Activated B cell treated with CpG ODN at 0.5 μM for 24 hours (primary cell): ENCODE measurements at regions not wholly inside any gene's neighbourhood (a gene's known extent, or its start where the extent isn't known, plus 50 kb on each side); places are given as distances from the start of the nearest gene placed in this dataset.

Experiments used
- ATAC-seq: fragments of 200-7000 bp; cut with Tn5 transposase; one replicate; pipeline ENCODE4 v1.10.0; 2021; ENCODE audit warnings: low read depth, mild to moderate bottlenecking, moderate library complexity
- CTCF ChIA-PET: fragments of 350-600 bp; sonication (Branson Sonifier 250); formaldehyde crosslinking; loops from one replicate; lab custom pipeline; 2021; ENCODE audit warnings: antibody characterized with exemption; lab: Charles Lee
- POLR2A ChIA-PET: fragments of 350-600 bp; sonication (Branson Sonifier 250); formaldehyde crosslinking; loops from one replicate; lab custom pipeline; 2021; ENCODE audit warnings: antibody characterized with exemption; lab: Charles Lee
- DNase-seq: peaks from one replicate; pipeline ENCODE4 v3.0.0; 2022
- H3K27ac Mint-ChIP-seq: one replicate; pipeline ENCODE4 v1.8.0; 2020; ENCODE audit warnings: mixed read lengths
- H3K27me3 Mint-ChIP-seq: one replicate; pipeline ENCODE4 v1.8.0; 2021; ENCODE audit warnings: mixed read lengths
- H3K36me3 Mint-ChIP-seq: one replicate; pipeline ENCODE4 v1.8.0; 2021; ENCODE audit warnings: low read depth, mixed read lengths
- H3K4me1 Mint-ChIP-seq: one replicate; pipeline ENCODE4 v1.8.0; 2021; ENCODE audit warnings: mixed read lengths
- H3K4me3 Mint-ChIP-seq: one replicate; pipeline ENCODE4 v1.8.0; 2020; ENCODE audit warnings: mild to moderate bottlenecking, mixed read lengths
- H3K9me3 Mint-ChIP-seq: one replicate; pipeline ENCODE4 v1.8.0; 2020; ENCODE audit warnings: mixed read lengths
- intact Hi-C: fragments of 100-400 bp; cut with micrococcal nuclease; formaldehyde crosslinking; loops from one replicate; pipeline ENCODE4 v1.15.1; 2024
- TF ChIP-seq, protein P1 (sequence below): fragments of 200-600 bp; IDR thresholded peaks from one replicate; pipeline ENCODE4 v1.8.0; 2022; ENCODE audit warnings: antibody characterized with exemption, mild to moderate bottlenecking

DNA sequence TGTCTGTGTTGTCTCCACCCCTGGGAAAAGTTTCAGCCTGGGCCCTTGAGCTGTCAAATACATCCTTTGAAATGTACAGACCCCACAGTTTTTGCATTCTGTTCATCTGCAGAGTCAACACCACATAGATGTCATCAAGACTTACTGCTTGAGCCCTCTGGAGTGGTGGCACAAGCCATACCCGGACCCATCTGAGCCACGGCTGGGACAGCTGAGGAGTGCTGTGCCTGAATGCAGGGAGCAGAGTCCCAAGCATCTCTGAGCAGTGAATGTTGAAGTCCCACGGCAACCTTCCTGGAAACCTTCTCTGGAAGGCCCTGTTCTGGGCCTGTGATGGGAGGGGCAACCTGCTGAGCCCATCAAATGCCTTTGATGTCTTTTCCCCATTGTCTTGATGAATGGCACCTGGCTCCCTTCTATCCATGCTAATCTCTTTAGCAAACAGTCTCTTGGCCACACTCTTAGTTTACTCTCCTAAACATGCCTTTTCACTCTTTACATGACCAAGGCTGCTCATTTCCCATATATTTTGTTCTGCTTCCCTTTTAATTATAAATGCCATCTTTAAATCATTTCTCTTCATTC, 92.5 kb downstream of the ATPSCKMT start:
- Mint-ChIP-seq H3K36me3 (no peaks in the 10 kb centered on the region), H3K4me3 (no peak overlapping the region), H3K27me3 (peaks cover 5% of the 10 kb centered on the region), H3K4me1 (no peaks in the 10 kb centered on the region), H3K9me3 (no peaks in the 10 kb centered on the region), H3K27ac (no peak overlapping the region)
- intact Hi-C loops = no loop called here
- ATAC-seq (no peak), DNase-seq (no peak)
- ChIA-PET POLR2A (no interaction called here), CTCF (no interaction called here)
- TF ChIP-seq, protein P1, sequence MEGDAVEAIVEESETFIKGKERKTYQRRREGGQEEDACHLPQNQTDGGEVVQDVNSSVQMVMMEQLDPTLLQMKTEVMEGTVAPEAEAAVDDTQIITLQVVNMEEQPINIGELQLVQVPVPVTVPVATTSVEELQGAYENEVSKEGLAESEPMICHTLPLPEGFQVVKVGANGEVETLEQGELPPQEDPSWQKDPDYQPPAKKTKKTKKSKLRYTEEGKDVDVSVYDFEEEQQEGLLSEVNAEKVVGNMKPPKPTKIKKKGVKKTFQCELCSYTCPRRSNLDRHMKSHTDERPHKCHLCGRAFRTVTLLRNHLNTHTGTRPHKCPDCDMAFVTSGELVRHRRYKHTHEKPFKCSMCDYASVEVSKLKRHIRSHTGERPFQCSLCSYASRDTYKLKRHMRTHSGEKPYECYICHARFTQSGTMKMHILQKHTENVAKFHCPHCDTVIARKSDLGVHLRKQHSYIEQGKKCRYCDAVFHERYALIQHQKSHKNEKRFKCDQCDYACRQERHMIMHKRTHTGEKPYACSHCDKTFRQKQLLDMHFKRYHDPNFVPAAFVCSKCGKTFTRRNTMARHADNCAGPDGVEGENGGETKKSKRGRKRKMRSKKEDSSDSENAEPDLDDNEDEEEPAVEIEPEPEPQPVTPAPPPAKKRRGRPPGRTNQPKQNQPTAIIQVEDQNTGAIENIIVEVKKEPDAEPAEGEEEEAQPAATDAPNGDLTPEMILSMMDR = no peak

DNA sequence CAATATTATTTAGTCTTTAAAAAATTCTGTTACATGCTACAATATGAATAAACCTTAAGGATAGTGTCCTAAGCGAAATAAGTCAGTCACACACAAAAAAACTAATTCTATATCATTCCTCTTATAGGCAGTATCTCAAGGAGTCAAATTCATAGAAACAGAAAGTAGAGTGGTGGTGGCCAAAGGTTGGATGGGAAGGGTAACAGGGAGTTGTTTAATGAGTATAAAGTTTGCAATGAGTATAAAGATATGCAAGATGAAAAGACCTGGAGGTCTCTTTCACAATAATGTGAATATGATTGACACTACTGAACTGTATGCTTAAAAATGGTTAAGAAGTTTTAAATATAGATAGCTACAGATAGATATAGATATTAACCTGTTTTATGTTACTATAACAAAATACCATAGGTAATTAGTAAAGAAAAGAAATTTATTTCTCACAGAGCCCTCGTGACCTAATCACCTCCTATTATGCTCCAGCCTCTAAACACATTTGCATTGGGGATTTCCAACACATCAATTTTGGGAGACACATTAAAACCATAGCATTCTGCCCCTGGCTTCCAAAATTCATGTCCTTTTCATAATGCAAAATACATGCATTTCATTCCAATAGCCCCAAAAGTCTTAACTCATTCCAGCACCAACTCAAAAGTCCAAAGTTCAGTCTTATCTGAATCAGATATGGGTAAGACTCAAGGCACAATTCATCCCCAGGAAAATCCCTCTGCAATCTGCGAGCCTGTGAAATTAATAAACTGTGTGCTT, 93.6 kb downstream of the ATPSCKMT start:
- H3K9me3 Mint-ChIP-seq = no peaks in the 10 kb centered on the region
- no peak overlapping the region for H3K27ac Mint-ChIP-seq
- CTCF ChIA-PET = no interaction called here
- intact Hi-C loops = no loop called here
- DNase-seq = no peak
- no peak for ATAC-seq
- H3K4me1 Mint-ChIP-seq = no peaks in the 10 kb centered on the region
- POLR2A ChIA-PET = no interaction called here
- H3K27me3 Mint-ChIP-seq = peaks cover 5% of the 10 kb centered on the region
- no peak overlapping the region for H3K4me3 Mint-ChIP-seq
- no peaks in the 10 kb centered on the region for H3K36me3 Mint-ChIP-seq
- TF ChIP-seq, protein P1 = no peak

DNA sequence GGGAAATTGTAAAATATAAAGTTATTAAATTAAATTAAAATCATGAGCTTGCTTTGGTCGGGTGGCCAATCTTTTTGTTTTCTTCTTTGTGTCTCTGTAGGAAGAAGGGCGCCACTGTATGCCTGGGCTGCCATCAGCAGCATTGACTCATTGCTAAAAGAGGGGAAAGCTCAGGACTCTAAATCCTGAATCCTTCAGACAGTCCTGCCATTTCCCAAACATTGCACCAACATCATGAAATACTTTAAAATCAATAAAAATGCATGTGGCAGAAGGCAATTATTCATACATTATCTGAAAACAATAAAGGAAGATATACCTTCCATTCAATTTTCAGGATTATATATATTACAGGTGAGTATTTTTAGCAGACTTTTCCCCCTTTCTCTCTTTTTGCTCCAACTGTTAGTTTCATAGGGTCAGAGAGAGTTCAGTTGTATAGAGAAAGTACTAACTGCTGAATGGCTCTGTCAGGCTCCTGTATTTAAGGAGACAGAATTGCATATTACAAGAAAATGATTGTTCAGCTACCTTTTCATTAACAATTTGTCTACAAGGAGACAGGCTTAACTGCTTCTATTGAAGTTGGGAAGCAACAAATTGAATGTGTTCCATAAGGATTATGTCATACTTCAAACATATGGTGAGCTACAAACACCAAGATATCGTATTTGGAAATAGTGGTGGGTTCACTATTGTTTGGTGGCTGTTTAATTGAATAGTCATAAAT, 95.7 kb downstream of the ATPSCKMT start:
- CTCF ChIA-PET = no interaction called here
- H3K27ac Mint-ChIP-seq = no peak overlapping the region

DNA sequence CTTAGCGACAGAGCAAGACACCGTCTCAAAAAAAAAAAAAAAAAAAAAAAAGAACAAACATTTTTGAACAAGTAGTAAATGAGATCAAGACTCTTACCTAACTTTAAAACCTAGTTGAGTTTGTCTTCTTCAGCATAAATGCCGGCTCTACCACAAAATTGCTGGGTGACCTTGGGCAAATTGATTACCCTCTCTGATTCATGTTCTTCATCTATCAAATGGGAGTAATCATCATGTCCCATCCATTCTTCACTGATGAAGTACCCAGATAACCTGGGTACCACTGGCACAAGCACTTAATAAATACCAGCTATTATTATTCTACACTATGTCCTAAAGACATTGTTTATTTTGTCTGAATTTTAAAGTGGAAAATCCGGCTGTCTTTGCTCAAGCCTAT, 96.3 kb downstream of the ATPSCKMT start:
- Mint-ChIP-seq H3K4me3 (no peak overlapping the region), H3K9me3 (no peaks in the 10 kb centered on the region), H3K4me1 (no peaks in the 10 kb centered on the region), H3K36me3 (no peaks in the 10 kb centered on the region), H3K27me3 (peaks cover 2% of the 10 kb centered on the region), H3K27ac (no peak overlapping the region)
- no peak for ATAC-seq
- DNase-seq = no peak
- TF ChIP-seq, protein P1 = no peak
- intact Hi-C loops = no loop called here
- ChIA-PET CTCF (no interaction called here), POLR2A (no interaction called here)

More for the DNA sequence above, 95.7 kb downstream of the ATPSCKMT start:
- POLR2A ChIA-PET = no interaction called here
- intact Hi-C loops = no loop called here
- Mint-ChIP-seq H3K4me3 (no peak overlapping the region), H3K4me1 (no peaks in the 10 kb centered on the region), H3K27me3 (peaks cover 3% of the 10 kb centered on the region), H3K36me3 (no peaks in the 10 kb centered on the region), H3K9me3 (no peaks in the 10 kb centered on the region)
- TF ChIP-seq, protein P1 = no peak
- no peak for DNase-seq
- no peak for ATAC-seq

DNA sequence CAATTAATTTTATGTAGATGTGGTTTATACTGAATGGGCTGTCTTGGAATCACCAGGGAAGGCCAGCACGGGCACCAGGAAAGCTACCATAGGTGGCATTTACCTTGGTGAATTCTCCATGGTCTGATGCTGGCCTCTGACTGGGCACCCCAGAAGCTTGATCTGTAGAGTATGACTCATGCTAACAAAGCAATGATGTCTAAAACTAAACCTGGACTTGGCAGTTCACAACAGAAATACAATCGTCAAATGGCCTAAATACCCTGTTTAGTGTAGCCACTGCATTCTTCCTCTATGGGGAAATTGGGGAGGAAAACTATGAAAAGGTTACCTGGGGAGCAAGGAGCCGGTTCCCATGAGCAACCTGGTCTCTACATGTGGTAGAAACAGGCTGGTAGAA, 98.0 kb downstream of the ATPSCKMT start:
- DNase-seq (no peak), ATAC-seq (no peak)
- ChIA-PET CTCF (no interaction called here), POLR2A (no interaction called here)
- intact Hi-C loops = no loop called here
- H3K27ac Mint-ChIP-seq = no peak overlapping the region
- H3K36me3 Mint-ChIP-seq = no peaks in the 10 kb centered on the region
- H3K4me3 Mint-ChIP-seq = no peak overlapping the region
- no peaks in the 10 kb centered on the region for H3K4me1 Mint-ChIP-seq
- TF ChIP-seq, protein P1 = no peak
- H3K9me3 Mint-ChIP-seq = no peaks in the 10 kb centered on the region
- peaks cover 2% of the 10 kb centered on the region for H3K27me3 Mint-ChIP-seq
